ENCODE measurements at regions not wholly inside any gene's neighbourhood (a gene's known extent, or its start where the extent isn't known, plus 50 kb on each side); places are given as distances from the start of the nearest gene placed in this dataset.
A peak's percentile ranks its signal among the peaks of the same experiment; 100 is the strongest.

- Mint-ChIP-seq H3K36me3 (peaks cover 6% of the 10 kb centered on the region), H3K9me3 (peaks cover 19% of the 10 kb centered on the region), H3K4me3 (no peak overlapping the region), H3K4me1 (peaks cover 20% of the 10 kb centered on the region), H3K27me3 (ENCODE audit: low read depth) (no peaks in the 10 kb centered on the region), H3K27ac (no peak overlapping the region)
- TF ChIP-seq, protein P1, sequence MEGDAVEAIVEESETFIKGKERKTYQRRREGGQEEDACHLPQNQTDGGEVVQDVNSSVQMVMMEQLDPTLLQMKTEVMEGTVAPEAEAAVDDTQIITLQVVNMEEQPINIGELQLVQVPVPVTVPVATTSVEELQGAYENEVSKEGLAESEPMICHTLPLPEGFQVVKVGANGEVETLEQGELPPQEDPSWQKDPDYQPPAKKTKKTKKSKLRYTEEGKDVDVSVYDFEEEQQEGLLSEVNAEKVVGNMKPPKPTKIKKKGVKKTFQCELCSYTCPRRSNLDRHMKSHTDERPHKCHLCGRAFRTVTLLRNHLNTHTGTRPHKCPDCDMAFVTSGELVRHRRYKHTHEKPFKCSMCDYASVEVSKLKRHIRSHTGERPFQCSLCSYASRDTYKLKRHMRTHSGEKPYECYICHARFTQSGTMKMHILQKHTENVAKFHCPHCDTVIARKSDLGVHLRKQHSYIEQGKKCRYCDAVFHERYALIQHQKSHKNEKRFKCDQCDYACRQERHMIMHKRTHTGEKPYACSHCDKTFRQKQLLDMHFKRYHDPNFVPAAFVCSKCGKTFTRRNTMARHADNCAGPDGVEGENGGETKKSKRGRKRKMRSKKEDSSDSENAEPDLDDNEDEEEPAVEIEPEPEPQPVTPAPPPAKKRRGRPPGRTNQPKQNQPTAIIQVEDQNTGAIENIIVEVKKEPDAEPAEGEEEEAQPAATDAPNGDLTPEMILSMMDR (IDR thresholded peaks at IDR 0.05; ENCODE audit: unreplicated experiment) = no peak
- DNase-seq (ENCODE audit: low spot score in 2 of 2, unreplicated experiment in 2 of 2) = no peak
Measured at GRCh38 chr12:14187002-14187401, 178.5 kb upstream of the ATF7IP start.

- TF ChIP-seq, protein P1 (IDR thresholded peaks at IDR 0.05; ENCODE audit: unreplicated experiment) = no peak
- DNase-seq (ENCODE audit: low spot score in 2 of 2, unreplicated experiment in 2 of 2) = no peak
- H3K27ac Mint-ChIP-seq = no peak overlapping the region
- H3K4me3 Mint-ChIP-seq = no peak overlapping the region
- H3K36me3 Mint-ChIP-seq = peaks cover 6% of the 10 kb centered on the region
- H3K27me3 Mint-ChIP-seq (ENCODE audit: low read depth) = no peaks in the 10 kb centered on the region
- H3K9me3 Mint-ChIP-seq = peaks cover 16% of the 10 kb centered on the region
- peaks cover 20% of the 10 kb centered on the region for H3K4me1 Mint-ChIP-seq
Measured at GRCh38 chr12:14187966-14188365, 177.5 kb upstream of the ATF7IP start.

DNA sequence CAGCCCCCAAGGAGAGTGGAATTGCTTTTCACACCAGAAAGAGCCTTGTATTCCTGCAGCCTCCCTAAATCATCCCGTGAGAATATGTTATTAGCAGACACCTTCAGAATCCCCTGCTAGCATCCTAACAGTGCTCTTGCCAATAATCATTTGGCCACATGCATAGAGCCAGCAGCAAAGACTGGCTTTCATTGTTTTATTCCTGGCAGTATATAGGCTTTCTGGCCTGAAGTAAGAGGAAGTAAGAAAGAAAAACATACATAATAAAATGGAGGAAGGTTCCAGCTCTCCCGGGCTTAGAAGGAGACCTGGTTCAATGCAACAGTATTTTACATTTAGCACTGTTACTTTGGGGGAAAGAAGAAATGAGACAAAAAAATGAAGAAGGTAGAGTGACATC is 176.7 kb upstream of the ATF7IP start:
- Mint-ChIP-seq H3K36me3 (peaks cover 6% of the 10 kb centered on the region), H3K4me1 (peaks cover 25% of the 10 kb centered on the region), H3K9me3 (peaks cover 12% of the 10 kb centered on the region), H3K4me3 (no peak overlapping the region), H3K27me3 (ENCODE audit: low read depth) (no peaks in the 10 kb centered on the region), H3K27ac (peak overlapping the region; percentile 65)
- TF ChIP-seq, protein P1 (IDR thresholded peaks at IDR 0.05; ENCODE audit: unreplicated experiment) = no peak
- no peak for DNase-seq (ENCODE audit: low spot score in 2 of 2, unreplicated experiment in 2 of 2)

GRCh38 chr12:14190694-14191093 is 174.8 kb upstream of the ATF7IP start:
- TF ChIP-seq, protein P1 (IDR thresholded peaks at IDR 0.05; ENCODE audit: unreplicated experiment) = no peak
- no peaks in the 10 kb centered on the region for H3K27me3 Mint-ChIP-seq (ENCODE audit: low read depth)
- peaks cover 25% of the 10 kb centered on the region for H3K4me1 Mint-ChIP-seq
- DNase-seq (ENCODE audit: low spot score in 2 of 2, unreplicated experiment in 2 of 2) = no peak
- peak overlapping the region; percentile 47 for H3K27ac Mint-ChIP-seq
- peaks cover 12% of the 10 kb centered on the region for H3K9me3 Mint-ChIP-seq
- H3K36me3 Mint-ChIP-seq = peaks cover 6% of the 10 kb centered on the region
- no peak overlapping the region for H3K4me3 Mint-ChIP-seq

- no peak for DNase-seq (ENCODE audit: low spot score in 2 of 2, unreplicated experiment in 2 of 2)
- peaks cover 22% of the 10 kb centered on the region for H3K4me1 Mint-ChIP-seq
- no peak overlapping the region for H3K27ac Mint-ChIP-seq
- H3K4me3 Mint-ChIP-seq = no peak overlapping the region
- TF ChIP-seq, protein P1 (IDR thresholded peaks at IDR 0.05; ENCODE audit: unreplicated experiment) = no peak
- peaks cover 6% of the 10 kb centered on the region for H3K36me3 Mint-ChIP-seq
- H3K27me3 Mint-ChIP-seq (ENCODE audit: low read depth) = no peaks in the 10 kb centered on the region
- peaks cover 12% of the 10 kb centered on the region for H3K9me3 Mint-ChIP-seq
Measured at GRCh38 chr12:14191612-14192011, 173.9 kb upstream of the ATF7IP start.

GRCh38 chr12:14193639-14194038 is 171.8 kb upstream of the ATF7IP start:
- Mint-ChIP-seq H3K36me3 (peaks cover 6% of the 10 kb centered on the region), H3K27me3 (ENCODE audit: low read depth) (no peaks in the 10 kb centered on the region), H3K4me3 (no peak overlapping the region), H3K9me3 (peaks cover 15% of the 10 kb centered on the region), H3K27ac (no peak overlapping the region), H3K4me1 (peaks cover 11% of the 10 kb centered on the region)
- no peak for DNase-seq (ENCODE audit: low spot score in 2 of 2, unreplicated experiment in 2 of 2)
- TF ChIP-seq, protein P1 (IDR thresholded peaks at IDR 0.05; ENCODE audit: unreplicated experiment) = no peak
